Erythroblast (primary cell): ENCODE measurements at regions not wholly inside any gene's neighbourhood (a gene's known extent, or its start where the extent isn't known, plus 50 kb on each side); places are given as distances from the start of the nearest gene placed in this dataset.

Experiments
- DNase-seq, 2 experiments: peaks; one replicate each; lab custom pipeline; 2025; lab: John Stamatoyannopoulos, UW
- GATA1 ChIP-seq: IDR thresholded peaks from 2 replicates; pipeline ENCODE4 v1.6.1; 2011; ENCODE audit warnings: low read depth, mild to moderate bottlenecking, control low read depth, low read length, moderate library complexity
- POLR2A ChIP-seq: IDR thresholded peaks from 2 replicates; pipeline ENCODE4 v1.6.1; 2011; ENCODE audit warnings: mild to moderate bottlenecking, low read length

GRCh38 chr3:195011231-195011834, 259.6 kb downstream of the XXYLT1 start:
- DNase-seq, result no peak
- TF ChIP-seq POLR2A, result no peak
- no peak for TF ChIP-seq GATA1

DNA sequence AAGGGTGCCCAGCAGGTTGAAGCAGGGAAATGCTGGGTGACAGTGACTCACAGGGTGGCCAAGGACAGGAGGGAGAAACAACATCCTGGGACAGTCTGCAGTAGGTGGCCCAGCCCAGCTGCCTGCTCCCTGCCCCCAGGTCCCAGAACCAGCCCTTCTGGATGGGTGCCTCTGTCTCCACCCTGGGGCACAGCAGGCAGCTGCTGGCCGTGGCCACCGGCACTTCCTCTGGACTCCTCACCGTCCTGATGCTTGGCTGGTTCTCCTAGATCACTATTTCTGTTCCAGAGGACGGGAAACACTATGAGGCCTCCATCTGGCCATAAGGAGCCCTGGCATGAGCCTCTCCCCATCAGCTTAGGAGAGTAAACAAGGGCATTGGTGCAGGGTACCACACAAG, 258.9 kb downstream of the XXYLT1 start:
- TF ChIP-seq POLR2A, result no peak
- DNase-seq, result no peak

DNA sequence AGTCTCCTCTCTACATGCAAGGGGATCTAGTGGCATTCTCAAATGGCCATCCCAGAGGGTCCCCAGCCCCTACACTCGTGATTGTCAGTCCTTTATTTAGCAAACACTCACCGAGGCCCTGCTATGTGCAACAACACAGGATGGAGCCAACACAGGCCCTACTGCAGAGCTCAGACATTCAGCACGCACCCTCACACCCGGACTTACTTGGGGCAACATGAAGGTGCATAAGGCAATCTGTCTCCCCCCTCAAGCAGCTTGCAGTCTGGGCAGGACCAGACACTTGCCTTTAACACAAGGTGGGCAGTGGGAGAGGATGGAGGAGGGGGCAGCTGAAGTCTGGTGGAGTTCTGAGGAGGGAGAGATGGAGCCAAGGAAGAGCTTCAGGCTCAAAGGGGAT, 258.4 kb downstream of the XXYLT1 start:
- TF ChIP-seq POLR2A, result no peak
- TF ChIP-seq GATA1, result no peak
- no peak for DNase-seq

DNA sequence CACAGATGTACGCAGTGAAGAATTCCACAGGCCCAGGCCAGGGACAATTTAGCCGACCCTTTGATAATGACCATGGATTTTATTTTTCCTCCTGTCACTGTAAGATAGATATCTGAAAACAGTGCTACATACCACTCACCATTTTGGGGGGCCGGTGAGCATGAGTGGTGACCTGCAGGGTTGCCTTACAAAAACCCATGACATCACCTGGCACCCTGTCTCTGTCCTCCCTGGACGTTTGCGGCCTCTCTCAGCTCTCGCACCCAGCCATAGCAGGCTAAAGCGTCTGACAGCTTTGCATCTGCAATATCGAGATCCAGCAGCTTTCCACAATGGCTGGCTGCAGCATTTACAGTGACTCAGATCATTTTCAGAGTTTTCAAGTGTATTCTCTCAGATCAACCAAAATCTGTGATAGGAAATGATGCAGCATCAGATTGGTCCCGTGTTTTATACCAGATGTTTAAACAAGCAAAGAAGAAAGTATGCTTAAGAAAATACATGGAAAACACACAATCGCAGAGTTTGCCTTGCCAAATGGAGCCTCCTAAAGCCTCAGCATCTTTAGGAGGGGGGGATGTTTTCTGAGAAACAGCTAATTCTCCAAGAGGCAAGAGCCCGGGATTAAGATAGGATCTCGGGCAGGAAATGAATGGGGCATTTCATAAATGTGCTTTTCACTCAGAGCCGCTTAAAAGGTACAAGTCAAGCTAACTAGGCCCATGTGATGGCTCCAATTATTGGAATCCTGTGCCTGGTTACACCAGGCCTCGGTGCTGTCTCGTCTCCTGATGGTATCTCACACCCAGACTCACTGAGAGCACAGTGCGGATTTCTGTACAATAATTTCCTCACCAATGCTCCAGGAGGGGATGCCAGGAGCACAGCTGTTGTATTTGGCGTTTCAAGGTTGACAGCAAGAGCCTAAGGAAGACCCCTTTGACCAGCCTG, 257.3 kb downstream of the XXYLT1 start:
- DNase-seq, result no peak
- TF ChIP-seq GATA1, result no peak
- TF ChIP-seq POLR2A, result no peak

DNA sequence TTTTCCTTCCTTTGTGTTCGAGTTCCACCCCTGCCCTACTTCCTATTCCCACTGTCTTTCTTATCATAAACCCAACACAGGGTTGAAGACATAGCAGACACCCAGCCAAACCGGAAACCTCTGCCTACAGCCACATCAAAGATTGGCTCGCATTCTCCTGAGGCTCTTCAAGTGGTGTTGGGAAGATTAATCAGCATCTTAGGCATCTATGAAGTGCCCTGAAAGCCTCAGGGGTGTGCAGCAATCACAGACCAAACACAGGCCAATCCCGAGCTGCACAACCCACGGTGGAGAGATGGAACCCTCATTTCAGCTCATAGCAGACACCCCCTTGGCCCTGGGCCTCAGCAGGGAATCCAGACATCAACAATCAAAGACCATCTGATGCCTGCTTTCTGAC, 255.9 kb downstream of the XXYLT1 start:
- DNase-seq, result no peak
- TF ChIP-seq GATA1, result no peak
- no peak for TF ChIP-seq POLR2A

- TF ChIP-seq POLR2A (no peak), GATA1 (no peak)
- DNase-seq, result peak; percentile 10 to 29
Measured at GRCh38 chr3:195017151-195017550, 253.8 kb downstream of the XXYLT1 start.
